HEK293 (cell line): ENCODE measurements at regions not wholly inside any gene's neighbourhood (a gene's known extent, or its start where the extent isn't known, plus 50 kb on each side); places are given as distances from the start of the nearest gene placed in this dataset.

Experiments
- CTCF ChIA-PET: fragments of 350-600 bp; formaldehyde crosslinking; extraction: SDS; loops from one replicate; lab custom pipeline; 2021; ENCODE audit warnings: antibody characterized with exemption; lab: Yijun Ruan, JAX
- POLR2A ChIA-PET: fragments of 300-600 bp; formaldehyde crosslinking; extraction: SDS; loops from one replicate; lab custom pipeline; 2020; ENCODE audit warnings: antibody characterized with exemption, inconsistent platforms; lab: Yijun Ruan, JAX
- H3K27ac ChIP-seq: fragments of 200-500 bp; sonication (Bioruptor generic); 2 replicates; pipeline ENCODE4 v1.5.1; 2014; ENCODE audit warnings: low read depth, low read length, control low read depth, inconsistent platforms; ENCODE audit errors: extremely low read depth
- H3K36me3 ChIP-seq, 2 experiments: fragments of 200-500 bp in 1 of 2; sonication (Bioruptor generic) in 1 of 2; 1 replicate in 1 of 2; 2 replicates in 1 of 2; pipeline ENCODE4 v1.5.1; 2014 to 2017; ENCODE audit warnings: inconsistent platforms in 2 of 2, low read length in 2 of 2; ENCODE audit not compliant: control insufficient read depth in 2 of 2, insufficient read depth in 1 of 2
- H3K4me1 ChIP-seq: fragments of 200-500 bp; sonication (Bioruptor generic); 2 replicates; pipeline ENCODE4 v1.5.1; 2014; ENCODE audit warnings: mild to moderate bottlenecking, low read length, inconsistent platforms; ENCODE audit not compliant: control insufficient read depth, insufficient read depth
- H3K4me3 ChIP-seq: 2 replicates; pipeline ENCODE4 v1.5.1; 2011; ENCODE audit warnings: low read depth, mild to moderate bottlenecking, control low read depth, low read length, moderate library complexity
- H3K9me3 ChIP-seq: fragments of 200-500 bp; sonication (Bioruptor generic); 2 replicates; pipeline ENCODE4 v1.5.1; 2014; ENCODE audit warnings: low read depth, low read length, inconsistent platforms; ENCODE audit not compliant: control insufficient read depth, insufficient read depth
- HOXD13 ChIP-seq: sonication (generic); formaldehyde crosslinking; IDR thresholded peaks from 2 replicates; pipeline ENCODE4 v1.8.0; 2022; ENCODE audit warnings: missing genetic modification reagents, borderline replicate concordance
- PRDM1 ChIP-seq: fragments of 450-650 bp; formaldehyde crosslinking; IDR thresholded peaks from 2 replicates; pipeline ENCODE4; 2016; ENCODE audit warnings: missing biosample characterization, missing genetic modification characterization
- SCRT1 ChIP-seq: fragments of 450-650 bp; formaldehyde crosslinking; IDR thresholded peaks from 2 replicates; pipeline ENCODE4 v1.5.1; 2016; ENCODE audit warnings: missing biosample characterization, missing genetic modification characterization, borderline replicate concordance
- SCRT2 ChIP-seq: fragments of 450-650 bp; formaldehyde crosslinking; IDR thresholded peaks from 2 replicates; pipeline ENCODE4 v1.5.1; 2016; ENCODE audit warnings: missing biosample characterization, missing genetic modification characterization
- SP7 ChIP-seq: fragments of 450-650 bp; formaldehyde crosslinking; IDR thresholded peaks from 2 replicates; pipeline ENCODE4 v1.5.1; 2016; ENCODE audit warnings: missing biosample characterization, missing genetic modification characterization
- ZBTB17 ChIP-seq: fragments of 450-650 bp; formaldehyde crosslinking; IDR thresholded peaks from 2 replicates; pipeline ENCODE4 v1.5.1; 2016; ENCODE audit warnings: missing biosample characterization, missing genetic modification characterization
- ZNF366 ChIP-seq: fragments of 450-650 bp; formaldehyde crosslinking; conservative IDR thresholded peaks from 2 replicates; pipeline ENCODE4 v1.5.1; 2016; ENCODE audit warnings: missing biosample characterization, missing genetic modification characterization
- ZNF394 ChIP-seq: fragments of 450-650 bp; formaldehyde crosslinking; IDR thresholded peaks from 2 replicates; pipeline ENCODE4 v1.5.1; 2016; ENCODE audit warnings: missing biosample characterization, missing genetic modification characterization, mild to moderate bottlenecking, moderate library complexity, borderline replicate concordance
- ZNF629 ChIP-seq: fragments of 450-650 bp; formaldehyde crosslinking; IDR thresholded peaks from 2 replicates; pipeline ENCODE4 v1.5.1; 2017; ENCODE audit warnings: missing biosample characterization, missing genetic modification characterization
- TF ChIP-seq, protein P1 (sequence below): fragments of 450-650 bp; formaldehyde crosslinking; IDR thresholded peaks from 2 replicates; pipeline ENCODE4 v1.5.1; 2016; ENCODE audit warnings: missing biosample characterization, missing genetic modification characterization
- TF ChIP-seq, protein P2 (sequence below): fragments of 450-650 bp; formaldehyde crosslinking; IDR thresholded peaks from 2 replicates; pipeline ENCODE4; 2016; ENCODE audit warnings: missing biosample characterization, missing genetic modification characterization
- TF ChIP-seq, protein P3 (sequence below): fragments of 450-650 bp; formaldehyde crosslinking; IDR thresholded peaks from 2 replicates; pipeline ENCODE4 v1.5.1; 2017; ENCODE audit warnings: missing biosample characterization, missing genetic modification characterization
- TF ChIP-seq, protein P4 (sequence below): IDR thresholded peaks from 2 replicates; pipeline ENCODE4 v1.6.1; 2011; ENCODE audit warnings: mild to moderate bottlenecking, low read depth, low read length, borderline replicate concordance

DNA sequence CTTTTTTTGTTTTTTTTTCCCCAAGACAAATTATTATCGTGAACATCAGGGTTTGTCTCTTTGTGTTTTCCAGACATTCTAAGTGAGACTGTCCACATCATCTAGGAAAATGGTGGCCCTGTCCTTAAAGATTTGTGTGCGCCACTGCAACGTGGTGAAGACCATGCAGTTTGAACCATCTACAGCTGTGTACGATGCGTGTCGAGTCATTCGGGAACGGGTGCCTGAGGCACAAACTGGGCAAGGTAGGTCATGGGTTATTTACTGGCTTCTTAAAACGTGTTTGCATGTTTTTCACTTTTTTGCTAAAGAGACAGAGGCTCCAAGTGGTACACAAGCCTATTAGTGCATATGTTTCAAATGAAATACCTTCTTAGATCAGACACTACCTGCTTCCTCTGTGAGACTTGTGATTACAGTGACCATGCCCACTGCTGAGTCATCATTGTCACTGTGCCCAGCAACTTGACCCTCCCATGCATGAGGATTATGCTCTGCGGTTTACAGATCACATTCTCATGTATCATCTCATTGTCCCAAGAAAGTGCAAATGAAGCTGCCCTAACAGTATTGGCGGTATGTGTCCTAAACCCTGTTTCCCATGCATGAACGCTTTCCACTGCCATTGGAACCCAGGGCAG, 395.2 kb upstream of the TPM1 start:
- CTCF ChIA-PET = interaction anchor here (0.8 kb wide), 1 partner anchor 286 kb away, joined by 3 read pairs; no protein-coding TSS in a partner anchor
- TF ChIP-seq ZBTB17 (tag by site-specific recombination) (peak; percentile 13; the same call in 1 of the 2 replicates), ZNF629 (tag by site-specific recombination) (0 out of 2 replicates have a peak, but pooled peaks have one; percentile 31), SP7 (tag by site-specific recombination) (0 out of 2 replicates have a peak, but pooled peaks have one; percentile 40), ZNF366 (peak; percentile 35; the same call in 1 of the 2 replicates), PRDM1 (tag by site-specific recombination) (no peak)
- TF ChIP-seq, protein P1, sequence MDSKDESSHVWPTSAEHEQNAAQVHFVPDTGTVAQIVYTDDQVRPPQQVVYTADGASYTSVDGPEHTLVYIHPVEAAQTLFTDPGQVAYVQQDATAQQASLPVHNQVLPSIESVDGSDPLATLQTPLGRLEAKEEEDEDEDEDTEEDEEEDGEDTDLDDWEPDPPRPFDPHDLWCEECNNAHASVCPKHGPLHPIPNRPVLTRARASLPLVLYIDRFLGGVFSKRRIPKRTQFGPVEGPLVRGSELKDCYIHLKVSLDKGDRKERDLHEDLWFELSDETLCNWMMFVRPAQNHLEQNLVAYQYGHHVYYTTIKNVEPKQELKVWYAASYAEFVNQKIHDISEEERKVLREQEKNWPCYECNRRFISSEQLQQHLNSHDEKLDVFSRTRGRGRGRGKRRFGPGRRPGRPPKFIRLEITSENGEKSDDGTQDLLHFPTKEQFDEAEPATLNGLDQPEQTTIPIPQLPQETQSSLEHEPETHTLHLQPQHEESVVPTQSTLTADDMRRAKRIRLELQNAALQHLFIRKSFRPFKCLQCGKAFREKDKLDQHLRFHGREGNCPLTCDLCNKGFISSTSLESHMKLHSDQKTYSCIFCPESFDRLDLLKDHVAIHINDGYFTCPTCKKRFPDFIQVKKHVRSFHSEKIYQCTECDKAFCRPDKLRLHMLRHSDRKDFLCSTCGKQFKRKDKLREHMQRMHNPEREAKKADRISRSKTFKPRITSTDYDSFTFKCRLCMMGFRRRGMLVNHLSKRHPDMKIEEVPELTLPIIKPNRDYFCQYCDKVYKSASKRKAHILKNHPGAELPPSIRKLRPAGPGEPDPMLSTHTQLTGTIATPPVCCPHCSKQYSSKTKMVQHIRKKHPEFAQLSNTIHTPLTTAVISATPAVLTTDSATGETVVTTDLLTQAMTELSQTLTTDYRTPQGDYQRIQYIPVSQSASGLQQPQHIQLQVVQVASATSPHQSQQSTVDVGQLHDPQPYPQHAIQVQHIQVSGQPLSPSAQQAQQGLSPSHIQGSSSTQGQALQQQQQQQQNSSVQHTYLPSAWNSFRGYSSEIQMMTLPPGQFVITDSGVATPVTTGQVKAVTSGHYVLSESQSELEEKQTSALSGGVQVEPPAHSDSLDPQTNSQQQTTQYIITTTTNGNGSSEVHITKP = 0 out of 2 replicates have a peak, but pooled peaks have one; percentile 22
- TF ChIP-seq, protein P2, sequence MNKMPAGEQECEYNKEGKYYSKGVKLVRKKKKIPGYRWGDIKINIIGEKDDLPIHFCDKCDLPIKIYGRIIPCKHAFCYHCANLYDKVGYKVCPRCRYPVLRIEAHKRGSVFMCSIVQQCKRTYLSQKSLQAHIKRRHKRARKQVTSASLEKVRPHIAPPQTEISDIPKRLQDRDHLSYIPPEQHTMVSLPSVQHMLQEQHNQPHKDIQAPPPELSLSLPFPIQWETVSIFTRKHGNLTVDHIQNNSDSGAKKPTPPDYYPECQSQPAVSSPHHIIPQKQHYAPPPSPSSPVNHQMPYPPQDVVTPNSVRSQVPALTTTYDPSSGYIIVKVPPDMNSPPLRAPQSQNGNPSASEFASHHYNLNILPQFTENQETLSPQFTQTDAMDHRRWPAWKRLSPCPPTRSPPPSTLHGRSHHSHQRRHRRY (tag by site-specific recombination) = no peak

DNA sequence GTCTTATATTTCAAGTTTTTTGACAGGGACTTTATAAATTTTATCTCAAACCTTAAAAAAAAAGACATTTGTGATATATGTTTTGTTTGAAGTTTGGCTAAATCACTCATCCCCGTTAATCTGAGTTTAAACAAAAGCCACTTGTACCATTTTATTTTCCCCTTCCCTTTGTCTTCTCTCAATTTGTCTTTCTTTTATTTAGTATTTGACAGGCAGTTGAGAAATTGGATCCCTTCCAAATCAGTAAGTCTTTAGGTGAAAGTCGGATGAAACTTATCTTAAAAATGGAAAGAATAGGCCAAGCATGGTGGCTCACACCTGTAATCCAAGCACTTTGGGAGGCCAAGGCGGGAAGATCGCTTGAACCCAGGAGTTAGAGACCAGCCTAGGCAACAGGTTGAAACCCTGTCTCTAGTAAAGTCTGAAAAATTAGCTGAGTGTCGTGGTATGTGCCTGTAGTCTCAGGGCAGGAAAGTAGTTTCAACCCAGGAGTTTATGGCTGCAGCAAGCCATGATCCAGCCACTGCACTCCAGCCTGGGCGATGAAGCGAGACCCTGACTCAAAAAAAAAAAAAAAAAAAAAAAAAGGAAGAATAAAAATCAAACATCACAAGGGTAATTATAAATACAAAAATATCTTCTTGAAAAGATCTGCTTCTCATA, 394.6 kb upstream of the TPM1 start:
- 0 out of 2 replicates have a peak, but pooled peaks cover 5% of the 10 kb centered on the region for H3K4me1 ChIP-seq
- no peak overlapping the region for H3K27ac ChIP-seq
- H3K36me3 ChIP-seq = no peaks in the 10 kb centered on the region
- H3K9me3 ChIP-seq = no peaks in the 10 kb centered on the region
- no peak overlapping the region for H3K4me3 ChIP-seq
- CTCF ChIA-PET = no interaction called here
- no peak for TF ChIP-seq ZNF394 (tag by site-specific recombination)
- TF ChIP-seq ZNF366 = 0 out of 2 replicates have a peak, but pooled peaks have one; percentile 1
- TF ChIP-seq ZBTB17 (tag by site-specific recombination) = 0 out of 2 replicates have a peak, but pooled peaks have one; percentile 0
- peak; percentile 31; the same call in 1 of the 2 replicates for TF ChIP-seq SCRT1 (tag by site-specific recombination)
- no peak for TF ChIP-seq HOXD13 (CRISPR knock-in tag)
- TF ChIP-seq, protein P3, sequence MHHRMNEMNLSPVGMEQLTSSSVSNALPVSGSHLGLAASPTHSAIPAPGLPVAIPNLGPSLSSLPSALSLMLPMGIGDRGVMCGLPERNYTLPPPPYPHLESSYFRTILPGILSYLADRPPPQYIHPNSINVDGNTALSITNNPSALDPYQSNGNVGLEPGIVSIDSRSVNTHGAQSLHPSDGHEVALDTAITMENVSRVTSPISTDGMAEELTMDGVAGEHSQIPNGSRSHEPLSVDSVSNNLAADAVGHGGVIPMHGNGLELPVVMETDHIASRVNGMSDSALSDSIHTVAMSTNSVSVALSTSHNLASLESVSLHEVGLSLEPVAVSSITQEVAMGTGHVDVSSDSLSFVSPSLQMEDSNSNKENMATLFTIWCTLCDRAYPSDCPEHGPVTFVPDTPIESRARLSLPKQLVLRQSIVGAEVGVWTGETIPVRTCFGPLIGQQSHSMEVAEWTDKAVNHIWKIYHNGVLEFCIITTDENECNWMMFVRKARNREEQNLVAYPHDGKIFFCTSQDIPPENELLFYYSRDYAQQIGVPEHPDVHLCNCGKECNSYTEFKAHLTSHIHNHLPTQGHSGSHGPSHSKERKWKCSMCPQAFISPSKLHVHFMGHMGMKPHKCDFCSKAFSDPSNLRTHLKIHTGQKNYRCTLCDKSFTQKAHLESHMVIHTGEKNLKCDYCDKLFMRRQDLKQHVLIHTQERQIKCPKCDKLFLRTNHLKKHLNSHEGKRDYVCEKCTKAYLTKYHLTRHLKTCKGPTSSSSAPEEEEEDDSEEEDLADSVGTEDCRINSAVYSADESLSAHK (tag by site-specific recombination) = no peak
- 0 out of 2 replicates have a peak, but pooled peaks have one; percentile 26 for TF ChIP-seq SCRT2 (tag by site-specific recombination)
- TF ChIP-seq, protein P4, sequence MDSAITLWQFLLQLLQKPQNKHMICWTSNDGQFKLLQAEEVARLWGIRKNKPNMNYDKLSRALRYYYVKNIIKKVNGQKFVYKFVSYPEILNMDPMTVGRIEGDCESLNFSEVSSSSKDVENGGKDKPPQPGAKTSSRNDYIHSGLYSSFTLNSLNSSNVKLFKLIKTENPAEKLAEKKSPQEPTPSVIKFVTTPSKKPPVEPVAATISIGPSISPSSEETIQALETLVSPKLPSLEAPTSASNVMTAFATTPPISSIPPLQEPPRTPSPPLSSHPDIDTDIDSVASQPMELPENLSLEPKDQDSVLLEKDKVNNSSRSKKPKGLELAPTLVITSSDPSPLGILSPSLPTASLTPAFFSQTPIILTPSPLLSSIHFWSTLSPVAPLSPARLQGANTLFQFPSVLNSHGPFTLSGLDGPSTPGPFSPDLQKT = no peak
- TF ChIP-seq, all 188 proteins: peak for 4
- POLR2A ChIA-PET = interaction anchor here (0.6 kb wide), 1 partner anchor 10 kb away, joined by 6 read pairs; no protein-coding TSS in a partner anchor

More for the DNA sequence above, 395.2 kb upstream of the TPM1 start:
- no peak overlapping the region for H3K4me3 ChIP-seq
- POLR2A ChIA-PET = no interaction called here
- no peaks in the 10 kb centered on the region for H3K9me3 ChIP-seq
- H3K36me3 ChIP-seq = no peaks in the 10 kb centered on the region
- H3K27ac ChIP-seq = no peak overlapping the region
- 0 out of 2 replicates have a peak, but pooled peaks cover 5% of the 10 kb centered on the region for H3K4me1 ChIP-seq
